GM19455 (cell line): ENCODE measurements at regions not wholly inside any gene's neighbourhood (a gene's known extent, or its start where the extent isn't known, plus 50 kb on each side); places are given as distances from the start of the nearest gene placed in this dataset.

Source experiments
- ATAC-seq: cut with Tn5 transposase; IDR thresholded peaks from one replicate; pipeline ENCODE4 v1.9.1; 2021; ENCODE audit not compliant: unreplicated experiment

DNA sequence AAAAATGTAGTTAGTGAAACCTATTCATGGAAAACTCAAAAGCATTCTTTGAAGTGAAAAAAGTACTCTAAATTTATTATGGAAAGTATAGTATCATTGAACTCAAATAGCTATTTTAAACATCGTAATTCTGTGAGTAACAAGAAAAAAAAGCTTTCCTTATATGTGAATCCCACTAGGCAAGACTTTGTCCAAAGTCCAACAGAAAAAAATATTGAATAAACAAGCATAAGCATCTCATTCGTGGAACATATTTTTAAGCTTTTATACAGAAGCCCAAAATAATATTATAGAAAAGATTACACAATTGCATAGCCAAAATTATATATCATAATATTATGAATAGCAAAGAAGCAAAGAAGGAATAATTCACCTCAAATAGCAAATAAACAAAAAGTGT lies 79.4 kb upstream of the IFNE start:
- no peak for ATAC-seq

GRCh38 chr9:21564175-21564574 lies 82.1 kb upstream of the IFNE start:
- no peak for ATAC-seq

- no peak for ATAC-seq
Measured at GRCh38 chr9:21565155-21565554, 83.0 kb upstream of the IFNE start.

DNA sequence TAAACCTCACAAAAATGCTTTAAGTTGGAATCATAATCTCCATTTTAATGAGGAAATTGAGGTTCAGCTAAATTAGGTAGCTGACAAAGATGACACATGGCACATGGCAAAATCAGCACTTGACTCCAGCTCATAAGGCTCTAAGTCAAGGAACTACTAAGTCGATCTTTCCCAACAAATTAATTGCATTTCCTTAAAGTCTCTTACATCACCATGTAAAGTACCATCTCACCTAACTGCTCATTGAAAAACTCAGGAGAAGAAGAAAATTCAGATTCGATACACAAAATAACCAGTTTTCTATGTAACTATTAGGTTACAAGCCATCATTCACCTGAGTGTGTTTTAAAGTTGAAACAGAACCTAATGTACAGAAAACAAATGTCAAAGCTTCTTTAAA lies 85.8 kb upstream of the IFNE start:
- ATAC-seq = no peak

- ATAC-seq = no peak
Measured at GRCh38 chr9:21568484-21568883, 86.4 kb upstream of the IFNE start.

DNA sequence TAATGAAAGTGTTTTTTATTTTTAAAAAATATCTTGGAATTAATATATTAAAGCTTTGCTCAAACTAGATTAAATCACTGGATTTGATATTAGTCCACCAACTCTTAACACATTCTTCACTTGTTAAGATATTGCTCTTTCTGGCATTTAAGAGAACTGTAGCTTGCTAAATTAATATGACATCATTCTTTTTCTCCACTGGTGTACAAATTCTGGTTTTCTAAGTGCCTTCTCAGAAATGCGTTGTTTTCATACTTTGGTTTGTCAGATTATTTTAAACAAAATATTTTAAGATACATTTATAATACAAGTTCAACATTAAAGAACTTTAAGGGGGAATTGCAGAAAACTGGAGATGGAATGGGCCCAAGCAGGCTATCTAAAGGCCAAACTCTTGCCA lies 87.6 kb upstream of the IFNE start:
- ATAC-seq = no peak

- ATAC-seq = no peak
Measured at GRCh38 chr9:21570643-21571275, 88.6 kb upstream of the IFNE start.

GRCh38 chr9:21574261-21574660 lies 92.1 kb upstream of the IFNE start:
- ATAC-seq = no peak

GRCh38 chr9:21576331-21577189 lies 94.4 kb upstream of the IFNE start:
- no peak for ATAC-seq

DNA sequence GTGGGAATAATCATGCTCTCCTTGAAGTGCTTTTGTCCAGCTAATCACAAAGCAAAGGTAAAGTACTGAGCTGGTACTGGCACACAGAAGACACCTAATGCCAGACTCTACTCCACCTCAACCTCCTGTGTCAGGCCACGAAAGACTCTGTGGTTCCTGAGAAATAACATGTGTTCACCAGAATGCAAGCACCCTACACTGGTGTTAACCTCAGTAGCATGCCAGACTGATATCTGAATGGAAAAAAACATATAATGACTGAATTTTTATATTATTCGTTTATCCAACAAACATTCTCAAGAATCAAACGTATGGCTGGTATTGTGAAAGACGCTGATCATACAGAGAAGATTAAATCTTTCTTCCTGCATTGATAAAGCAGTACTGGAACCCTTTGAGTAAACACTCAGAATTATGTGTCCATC lies 97.1 kb upstream of the IFNE start:
- no peak for ATAC-seq

DNA sequence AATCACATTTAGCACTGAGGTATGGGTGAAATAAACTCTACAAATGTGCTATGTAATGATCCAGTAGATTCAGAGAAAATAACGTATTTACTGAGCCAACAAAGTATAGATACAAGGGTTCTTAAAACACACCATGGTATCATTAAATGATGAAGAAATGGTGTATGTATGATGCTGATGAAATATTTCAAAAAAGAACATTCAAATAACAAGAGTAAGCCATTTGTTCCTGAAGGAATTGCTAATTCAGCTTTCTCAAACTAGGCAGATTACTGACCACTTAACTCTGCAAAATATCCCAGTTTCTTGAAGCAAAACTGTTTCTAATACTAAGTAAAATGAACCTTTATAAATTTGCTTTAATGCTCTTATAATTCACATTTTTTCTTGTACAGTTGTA lies 97.6 kb upstream of the IFNE start:
- no peak for ATAC-seq

DNA sequence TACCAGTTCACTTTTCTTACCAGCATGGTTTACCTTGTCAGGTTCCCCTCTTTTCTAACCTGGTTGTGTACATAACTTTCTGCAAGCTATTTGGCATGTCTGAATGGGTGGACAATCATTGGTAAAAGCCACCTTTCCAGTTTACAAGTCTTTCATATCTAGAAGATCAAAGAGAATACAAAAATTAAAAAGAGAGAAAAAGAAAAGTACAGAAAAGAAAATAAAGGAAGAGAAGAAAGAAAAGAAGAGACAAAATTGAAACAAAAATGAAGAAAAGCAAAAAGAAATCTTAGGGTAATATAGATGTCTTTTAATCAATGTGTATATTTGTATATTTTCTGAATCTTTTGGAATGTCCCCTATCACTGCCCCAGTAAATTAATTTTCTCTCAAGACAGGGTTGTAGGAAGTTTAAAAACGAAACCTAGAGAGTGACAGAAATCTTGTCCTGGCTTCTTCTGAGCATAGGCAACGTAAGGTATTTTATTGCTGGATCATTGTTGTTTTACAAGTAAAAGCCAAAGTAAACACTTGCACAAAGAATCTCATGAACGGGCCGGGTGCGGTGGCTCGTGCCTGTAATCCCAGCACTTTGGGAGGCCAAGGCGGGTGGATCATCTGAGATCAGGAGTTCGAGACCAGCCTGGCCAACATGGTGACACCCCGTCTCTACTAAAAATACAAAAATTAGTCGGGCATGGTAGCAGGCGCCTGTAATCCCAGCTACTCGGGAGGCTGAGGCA lies 98.7 kb upstream of the IFNE start:
- no peak for ATAC-seq

DNA sequence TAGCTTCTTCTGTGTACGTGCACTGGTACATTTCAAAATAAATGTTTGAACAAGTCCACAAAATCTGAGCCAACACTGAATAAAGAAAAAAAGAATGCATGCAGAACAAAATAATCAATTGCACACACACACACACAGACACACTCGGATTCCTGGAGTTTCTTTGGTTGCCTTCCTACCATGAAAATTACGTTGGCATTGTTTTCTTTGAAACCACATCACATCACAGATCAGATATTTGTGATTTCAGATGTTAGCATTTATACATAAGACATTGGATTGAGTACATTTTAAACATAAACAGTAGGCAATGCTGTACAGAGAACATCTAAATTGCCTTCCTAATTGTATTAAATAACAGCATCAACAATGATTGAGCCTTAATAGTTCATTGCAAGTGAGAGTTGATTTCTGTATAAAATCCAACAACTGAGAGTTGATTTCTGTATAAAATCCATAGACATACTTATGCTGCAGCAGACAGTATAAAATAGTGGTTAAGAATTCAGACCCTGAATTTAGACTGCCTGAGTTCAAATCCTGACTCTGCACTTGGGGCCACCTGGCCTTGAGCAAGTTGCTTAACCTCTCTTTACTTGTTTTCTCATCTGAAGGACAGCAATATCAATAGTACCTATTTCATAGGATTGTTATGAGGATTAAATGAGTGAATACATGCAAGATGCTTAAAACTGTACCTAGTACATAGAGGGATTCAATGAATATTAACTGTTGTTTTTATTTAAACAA lies 101.7 kb upstream of the IFNE start:
- ATAC-seq = no peak

- no peak for ATAC-seq
Measured at GRCh38 chr9:21584890-21585289, 102.8 kb upstream of the IFNE start.

- no peak for ATAC-seq
Measured at GRCh38 chr9:21585756-21586752, 103.9 kb upstream of the IFNE start.

GRCh38 chr9:21589344-21590056 lies 107.4 kb upstream of the IFNE start:
- ATAC-seq = no peak

DNA sequence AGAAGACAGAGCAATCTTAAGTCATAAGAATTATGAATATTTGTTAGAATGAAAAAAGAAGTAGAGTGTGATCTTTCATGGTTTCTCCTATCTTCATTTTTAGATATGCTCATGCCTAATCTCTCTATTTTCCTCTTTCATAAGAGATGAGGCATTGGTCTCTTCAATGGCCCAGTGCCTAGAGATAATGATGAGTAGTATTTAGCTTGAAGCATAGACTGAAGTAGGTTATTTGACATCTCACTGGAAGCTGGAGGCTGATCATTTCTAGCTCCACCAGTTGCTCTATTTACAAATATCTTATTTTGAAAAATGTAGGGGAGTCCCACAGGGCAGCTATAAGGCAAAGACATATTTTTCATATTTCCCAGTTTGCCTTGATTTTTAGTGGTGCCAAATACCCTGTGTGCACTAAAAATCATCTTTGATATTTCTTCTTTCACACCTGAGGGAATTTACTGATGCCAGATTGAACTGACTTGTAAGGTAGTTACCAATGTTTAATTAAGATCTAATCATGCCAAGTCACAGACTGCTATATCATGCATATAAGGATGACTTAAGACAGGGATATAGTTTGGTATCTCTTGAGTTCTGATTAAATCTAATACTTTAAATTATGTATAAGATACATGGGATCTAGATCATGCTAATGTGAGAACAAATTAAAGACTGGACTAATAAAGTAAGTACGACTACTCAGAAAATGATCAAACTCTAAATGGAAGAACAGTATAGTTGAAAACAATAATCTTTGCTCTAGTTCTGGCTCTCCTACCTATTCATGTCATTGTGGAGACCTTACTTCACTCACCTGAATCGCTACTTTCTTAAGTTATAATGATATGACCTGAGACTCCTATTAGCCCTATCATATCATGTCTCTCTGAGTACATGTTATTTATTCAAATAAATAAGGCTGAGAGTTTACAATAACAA lies 108.2 kb upstream of the IFNE start:
- no peak for ATAC-seq
